GM13977 (cell line): ENCODE measurements at regions not wholly inside any gene's neighbourhood (a gene's known extent, or its start where the extent isn't known, plus 50 kb on each side); places are given as distances from the start of the nearest gene placed in this dataset.

Source experiments
- DNase-seq: peaks from one replicate; pipeline ENCODE4 v3.0.0; 2012; ENCODE audit warnings: low spot score
- in situ Hi-C: fragments of 300-500 bp; cut with MboI; formaldehyde crosslinking; loops from one replicate; pipeline ENCODE4 v1.12.0; 2022; ENCODE audit warnings: low sequenced_read_pairs, low pct_unique_long_range_greater_than_20kb, mixed read lengths, inconsistent platforms; ENCODE audit not compliant: unreplicated experiment
- TF ChIP-seq, protein P1 (sequence below): IDR thresholded peaks from 2 replicates; pipeline ENCODE4 v1.5.1; 2012; ENCODE audit warnings: mild to moderate bottlenecking, control low read depth; ENCODE audit not compliant: insufficient read depth; ENCODE audit errors: extremely low read depth, missing control alignments

DNA sequence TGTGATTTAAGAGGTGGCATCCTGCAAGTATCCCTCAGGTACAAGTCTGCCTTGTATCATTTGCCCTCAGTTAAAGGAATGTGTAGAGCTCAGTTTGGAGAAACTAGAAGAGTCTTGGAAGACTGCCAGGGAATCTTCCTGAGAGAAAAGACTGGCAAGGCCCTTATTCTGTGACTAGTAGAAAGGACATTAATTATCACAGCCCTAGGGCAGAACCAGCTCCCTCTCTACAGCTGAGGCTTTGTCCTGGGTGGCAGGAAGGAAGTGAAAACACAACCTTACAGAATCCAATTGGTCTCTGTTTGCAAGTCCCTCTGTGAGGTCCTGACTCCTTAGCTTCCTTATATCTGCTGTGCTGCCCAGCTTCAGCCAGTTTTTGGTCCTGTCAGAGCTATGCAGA lies 385.9 kb upstream of the CYRIA start:
- DNase-seq = no peak
- TF ChIP-seq, protein P1, sequence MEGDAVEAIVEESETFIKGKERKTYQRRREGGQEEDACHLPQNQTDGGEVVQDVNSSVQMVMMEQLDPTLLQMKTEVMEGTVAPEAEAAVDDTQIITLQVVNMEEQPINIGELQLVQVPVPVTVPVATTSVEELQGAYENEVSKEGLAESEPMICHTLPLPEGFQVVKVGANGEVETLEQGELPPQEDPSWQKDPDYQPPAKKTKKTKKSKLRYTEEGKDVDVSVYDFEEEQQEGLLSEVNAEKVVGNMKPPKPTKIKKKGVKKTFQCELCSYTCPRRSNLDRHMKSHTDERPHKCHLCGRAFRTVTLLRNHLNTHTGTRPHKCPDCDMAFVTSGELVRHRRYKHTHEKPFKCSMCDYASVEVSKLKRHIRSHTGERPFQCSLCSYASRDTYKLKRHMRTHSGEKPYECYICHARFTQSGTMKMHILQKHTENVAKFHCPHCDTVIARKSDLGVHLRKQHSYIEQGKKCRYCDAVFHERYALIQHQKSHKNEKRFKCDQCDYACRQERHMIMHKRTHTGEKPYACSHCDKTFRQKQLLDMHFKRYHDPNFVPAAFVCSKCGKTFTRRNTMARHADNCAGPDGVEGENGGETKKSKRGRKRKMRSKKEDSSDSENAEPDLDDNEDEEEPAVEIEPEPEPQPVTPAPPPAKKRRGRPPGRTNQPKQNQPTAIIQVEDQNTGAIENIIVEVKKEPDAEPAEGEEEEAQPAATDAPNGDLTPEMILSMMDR = no peak

DNA sequence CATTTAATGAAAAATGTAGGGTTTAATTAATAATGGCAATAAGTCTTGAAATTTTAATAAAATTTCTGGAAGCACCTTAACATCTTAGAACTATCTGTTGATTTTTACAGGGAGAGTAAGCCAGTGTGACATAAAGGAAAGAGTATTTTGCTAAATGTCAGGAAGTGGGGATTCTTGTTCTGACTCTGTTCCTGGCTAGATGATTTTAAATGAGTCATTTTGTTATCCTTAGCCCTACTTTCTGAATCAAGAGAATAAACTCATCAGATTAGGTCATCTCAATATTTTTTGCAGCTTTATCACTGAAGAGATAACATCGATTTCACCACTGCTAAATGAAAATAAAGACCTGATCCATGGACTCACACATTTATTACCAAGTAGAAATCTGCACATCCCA lies 377.5 kb upstream of the CYRIA start:
- in situ Hi-C loops = no loop called here
- TF ChIP-seq, protein P1 = no peak
- no peak for DNase-seq

More for the DNA sequence above, 385.9 kb upstream of the CYRIA start:
- in situ Hi-C loops = no loop called here

DNA sequence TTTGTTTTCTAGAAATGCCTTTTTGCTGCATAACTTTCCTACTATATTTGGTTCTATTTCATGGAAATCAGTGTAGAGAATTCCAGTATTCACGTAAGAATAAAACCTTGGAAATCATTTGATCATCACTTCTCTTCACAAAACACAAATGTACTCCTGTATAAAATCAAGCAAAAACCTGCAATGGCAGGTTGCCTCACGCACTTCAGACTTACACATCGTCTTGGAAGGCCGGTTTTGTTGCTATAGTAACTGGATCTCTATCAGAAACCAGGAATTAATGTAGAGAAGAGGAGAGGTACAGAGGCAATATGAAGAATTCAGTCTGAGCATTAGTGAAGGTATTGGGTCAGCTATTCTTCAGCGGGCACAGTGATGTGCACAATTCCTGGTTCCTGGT lies 370.7 kb upstream of the CYRIA start:
- in situ Hi-C loops = no loop called here
- no peak for DNase-seq
- TF ChIP-seq, protein P1 = no peak

DNA sequence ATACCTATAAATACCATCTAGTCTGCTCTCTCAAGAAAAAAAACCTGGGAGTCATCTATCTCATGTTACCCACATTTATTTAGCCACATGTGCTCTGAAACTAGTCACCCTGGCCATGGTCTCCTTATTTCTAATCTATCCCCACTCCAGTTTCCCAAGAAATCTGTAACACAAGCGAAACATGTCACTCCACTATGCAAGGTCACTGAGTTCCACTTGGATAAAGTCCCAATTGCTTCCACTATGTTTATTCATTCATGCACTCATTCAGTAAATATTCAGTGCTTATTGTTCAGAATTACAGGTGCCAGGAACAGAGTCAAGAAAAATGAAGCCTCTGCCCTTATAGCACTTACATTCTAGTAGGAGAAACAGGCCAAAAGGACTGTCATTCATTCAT lies 369.4 kb upstream of the CYRIA start:
- no peak for DNase-seq
- TF ChIP-seq, protein P1 = no peak
- in situ Hi-C loops = no loop called here

DNA sequence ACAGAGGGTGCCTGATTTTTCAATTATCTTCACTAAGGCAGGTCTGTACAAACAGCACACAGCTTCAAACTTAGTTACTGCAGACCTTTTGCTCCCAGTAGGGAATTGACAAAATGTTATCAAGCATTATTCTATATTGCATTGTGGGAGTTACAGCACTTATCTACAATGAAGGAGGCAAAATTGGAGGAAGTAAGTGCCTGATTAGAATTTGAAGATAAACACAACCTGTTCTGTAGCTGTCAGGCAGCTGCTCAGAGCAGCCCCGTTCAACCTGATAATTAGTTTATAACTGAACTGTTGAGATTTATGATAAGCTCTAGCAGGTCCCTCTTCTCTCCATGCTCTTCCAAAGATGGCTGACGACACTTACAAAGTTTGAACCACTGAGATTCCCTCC lies 364.4 kb upstream of the CYRIA start:
- TF ChIP-seq, protein P1 = no peak
- in situ Hi-C loops = no loop called here
- DNase-seq = no peak

DNA sequence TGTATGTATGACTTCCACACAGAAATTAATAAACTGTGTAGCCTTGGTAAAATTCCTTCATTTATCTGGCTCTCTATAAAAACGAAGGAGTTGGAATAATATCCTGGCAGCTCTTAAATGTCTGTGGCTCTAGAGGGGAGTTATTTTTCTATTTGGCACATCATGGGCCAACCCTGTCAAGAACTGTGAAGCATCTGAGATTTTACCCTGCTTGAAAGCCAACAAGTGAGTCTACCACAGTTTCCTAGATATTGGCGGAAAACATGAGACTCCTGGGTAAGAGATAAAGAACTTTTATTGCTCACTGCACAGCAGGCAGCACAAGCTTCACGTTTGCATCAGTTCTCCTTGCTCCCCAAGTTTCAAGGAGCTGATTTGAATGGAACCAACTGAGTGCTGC lies 346.7 kb upstream of the CYRIA start:
- no peak for DNase-seq
- TF ChIP-seq, protein P1 = no peak
- in situ Hi-C loops = no loop called here

DNA sequence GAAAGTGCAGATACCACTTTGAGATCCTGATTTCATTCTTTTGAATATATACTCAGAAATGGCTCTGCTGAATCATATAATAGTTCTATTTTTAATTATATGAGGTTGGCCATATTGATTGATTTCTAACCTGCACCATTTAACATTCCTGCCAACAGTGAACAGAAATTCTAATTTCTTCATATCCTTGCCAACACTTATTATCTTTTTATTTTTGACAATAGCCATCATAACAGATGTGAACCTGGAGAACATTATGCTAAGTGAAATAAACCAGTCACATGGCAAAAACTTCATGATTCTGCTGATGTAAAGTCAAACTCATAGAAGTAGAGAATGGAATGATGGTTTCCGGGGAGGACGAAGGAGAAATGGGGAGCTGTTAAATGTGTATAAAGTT lies 344.5 kb upstream of the CYRIA start:
- DNase-seq = no peak
- in situ Hi-C loops = no loop called here
- TF ChIP-seq, protein P1 = no peak
